NCI-H82 treated with DMSO at 0.1 percent for 48 hours (cell line): ENCODE measurements at regions not wholly inside any gene's neighbourhood (a gene's known extent, or its start where the extent isn't known, plus 50 kb on each side); places are given as distances from the start of the nearest gene placed in this dataset.
"Not testable (repeated sequence)": the region's sequence is repeated elsewhere in the genome, so short reads cannot be mapped to it uniquely, and the experiment has no call there.

ENCODE experiments used
- DNase-seq: peaks from one replicate; lab custom pipeline; 2025; ENCODE audit not compliant: unreplicated experiment; lab: John Stamatoyannopoulos, UW

- DNase-seq = not testable (repeated sequence)
These were observed 105.7 kb downstream of the SPDYE17 start for GRCh38 chr7:76926416-76926815.

GRCh38 chr7:76924756-76925155, 107.4 kb downstream of the SPDYE17 start:
- not testable (repeated sequence) for DNase-seq

- DNase-seq = not testable (repeated sequence)
These were observed 113.5 kb downstream of the SPDYE17 start for GRCh38 chr7:76918619-76919018.

- not testable (repeated sequence) for DNase-seq
These were observed 117.8 kb downstream of the SPDYE17 start for GRCh38 chr7:76914361-76914760.

- DNase-seq = not testable (repeated sequence)
These were observed 119.9 kb downstream of the SPDYE17 start for GRCh38 chr7:76912011-76912814.

GRCh38 chr7:76904688-76905087, 127.5 kb downstream of the SPDYE17 start:
- DNase-seq = not testable (repeated sequence)

GRCh38 chr7:76901944-76902710, 130.0 kb downstream of the SPDYE17 start:
- not testable (repeated sequence) for DNase-seq

- not testable (repeated sequence) for DNase-seq
These were observed 133.4 kb downstream of the SPDYE17 start for GRCh38 chr7:76898807-76899206.

GRCh38 chr7:76897007-76897406, 135.2 kb downstream of the SPDYE17 start:
- DNase-seq = not testable (repeated sequence)

- not testable (repeated sequence) for DNase-seq
These were observed 136.5 kb downstream of the SPDYE17 start for GRCh38 chr7:76895696-76896095.

GRCh38 chr7:76891771-76892170, 140.4 kb downstream of the SPDYE17 start:
- not testable (repeated sequence) for DNase-seq

- not testable (repeated sequence) for DNase-seq
These were observed 152.3 kb downstream of the SPDYE17 start for GRCh38 chr7:76879733-76880288.

GRCh38 chr7:76875760-76876159, 156.4 kb downstream of the SPDYE17 start:
- not testable (repeated sequence) for DNase-seq

GRCh38 chr7:76870504-76870808, 161.7 kb downstream of the SPDYE17 start:
- DNase-seq = not testable (repeated sequence)

- DNase-seq = not testable (repeated sequence)
These were observed 164.7 kb downstream of the SPDYE17 start for GRCh38 chr7:76867364-76867889.

GRCh38 chr7:76863150-76863773, 168.9 kb downstream of the SPDYE17 start:
- not testable (repeated sequence) for DNase-seq

GRCh38 chr7:76862241-76862640, 169.9 kb downstream of the SPDYE17 start:
- not testable (repeated sequence) for DNase-seq

GRCh38 chr7:76859933-76860332, 172.2 kb downstream of the SPDYE17 start:
- not testable (repeated sequence) for DNase-seq

- DNase-seq = not testable (repeated sequence)
These were observed 177.5 kb downstream of the SPDYE17 start for GRCh38 chr7:76854631-76855030.

GRCh38 chr7:76852787-76853584, 179.2 kb downstream of the SPDYE17 start:
- not testable (repeated sequence) for DNase-seq
